A549 (cell line): ENCODE measurements at regions not wholly inside any gene's neighbourhood (a gene's known extent, or its start where the extent isn't known, plus 50 kb on each side); places are given as distances from the start of the nearest gene placed in this dataset.

ENCODE experiments used
- ATAC-seq, 2 experiments: fragments of 200-7000 bp in 1 of 2; fragments of >200 bp in 1 of 2; cut with Nextera tagmentation in 1 of 2; cut with Tn5 transposase in 1 of 2; 3 replicates each; pipeline versions ENCODE4 v1.8.0 to v1.9.1; 2018 to 2020; ENCODE audit warnings: mild to moderate bottlenecking in 1 of 2, moderate library complexity in 1 of 2
- CTCF ChIA-PET: fragments of 300-600 bp; sonication (Branson Sonifier 250); formaldehyde crosslinking; extraction: SDS; loops from one replicate; lab custom pipeline; 2021; ENCODE audit warnings: antibody characterized with exemption, inconsistent platforms; lab: Yijun Ruan, JAX
- POLR2A ChIA-PET: fragments of 350-600 bp; formaldehyde crosslinking; extraction: SDS; loops from one replicate; lab custom pipeline; 2021; ENCODE audit warnings: antibody characterized with exemption, inconsistent platforms; lab: Yijun Ruan, JAX
- DNase-seq, 2 experiments: peaks; one replicate each; pipeline versions ENCODE4 v3.0.0 to v3.0.0-alpha.2; 2011 to 2016; ENCODE audit warnings: low read depth in 1 of 2, low spot score in 1 of 2
- FAIRE-seq: peaks from 2 replicates; lab custom pipeline; 2011; peaks lifted over from hg19 to GRCh38; lab: Jason Lieb, UNC
- H3K27ac ChIP-seq, 2 experiments: fragments of >200 bp; sonication (Bioruptor Twin); formaldehyde crosslinking; 3 replicates each; pipeline ENCODE4 v1.5.1; 2016 to 2017
- H3K4me1 ChIP-seq: fragments of >200 bp; sonication (Bioruptor Twin); formaldehyde crosslinking; 3 replicates; pipeline ENCODE4 v1.6.1; 2016
- H3K4me2 ChIP-seq: fragments of >200 bp; sonication (Bioruptor Twin); formaldehyde crosslinking; 3 replicates; pipeline ENCODE4 v1.6.1; 2016
- H3K4me3 ChIP-seq: fragments of >200 bp; sonication (Bioruptor Twin); formaldehyde crosslinking; 3 replicates; pipeline ENCODE4 v1.5.1; 2016
- H3K9me3 ChIP-seq: fragments of >200 bp; sonication (Bioruptor Twin); formaldehyde crosslinking; 3 replicates; pipeline ENCODE4 v1.6.1; 2016
- ATOH8 ChIP-seq: fragments of 250-450 bp; sonication (Bioruptor Pico); IDR thresholded peaks from 2 replicates; pipeline ENCODE4 v1.5.0; 2020; ENCODE audit warnings: low read depth, mild to moderate bottlenecking, moderate library complexity
- BCL3 ChIP-seq: fragments of >200 bp; sonication (Bioruptor Twin); formaldehyde crosslinking; IDR thresholded peaks from 3 replicates; pipeline ENCODE4 v1.6.1; 2016
- CBX2 ChIP-seq: fragments of 200-600 bp; sonication (generic); IDR thresholded peaks from 2 replicates; pipeline ENCODE4 v1.6.1; 2016; ENCODE audit warnings: low read depth, mild to moderate bottlenecking, borderline replicate concordance
- EHF ChIP-seq: fragments of 250-450 bp; sonication (Bioruptor Pico); IDR thresholded peaks from 2 replicates; pipeline ENCODE4 v1.5.0; 2020; ENCODE audit warnings: mild to moderate bottlenecking
- ELK1 ChIP-seq: fragments of 150-350 bp; IDR thresholded peaks from 2 replicates; pipeline ENCODE4 v1.6.1; 2014; ENCODE audit warnings: low read depth, mild to moderate bottlenecking, low read length
- EP300 ChIP-seq, 2 experiments: fragments of >200 bp; sonication (Bioruptor Twin); formaldehyde crosslinking; IDR thresholded peaks; 2 replicates in 1 of 2; 3 replicates in 1 of 2; pipeline ENCODE4 v1.6.1; 2016 to 2017
- FOSL2 ChIP-seq, 2 experiments: fragments of 450-650 bp in 1 of 2; fragments of >200 bp in 1 of 2; sonication (Bioruptor Twin) in 1 of 2; formaldehyde crosslinking; IDR thresholded peaks; 2 replicates each; pipeline versions ENCODE4 v1.5.0 to v1.6.1; 2016 to 2020; ENCODE audit warnings: mild to moderate bottlenecking in 1 of 2, moderate library complexity in 1 of 2
- GATA3 ChIP-seq: IDR thresholded peaks from 2 replicates; pipeline ENCODE4 v1.6.1; 2012; ENCODE audit warnings: borderline replicate concordance
- HES2 ChIP-seq: fragments of >200 bp; sonication (Bioruptor Twin); formaldehyde crosslinking; IDR thresholded peaks from 2 replicates; pipeline ENCODE4 v1.6.1; 2016
- HEYL ChIP-seq: fragments of 250-450 bp; sonication (Bioruptor Pico); IDR thresholded peaks from 2 replicates; pipeline ENCODE4 v1.8.0; 2021; ENCODE audit warnings: mild to moderate bottlenecking, moderate library complexity
- HMGXB4 ChIP-seq: fragments of 250-450 bp; sonication (Bioruptor Pico); IDR thresholded peaks from 2 replicates; pipeline ENCODE4 v1.5.0; 2021; ENCODE audit warnings: mild to moderate bottlenecking, moderate library complexity, borderline replicate concordance
- HOXB13 ChIP-seq: fragments of 250-450 bp; sonication (Bioruptor Pico); IDR thresholded peaks from 2 replicates; pipeline ENCODE4 v1.5.0; 2020; ENCODE audit warnings: low read depth, mild to moderate bottlenecking, moderate library complexity
- JUN ChIP-seq, 2 experiments: fragments of >200 bp; sonication (Bioruptor Twin); formaldehyde crosslinking; IDR thresholded peaks; 2 replicates in 1 of 2; 3 replicates in 1 of 2; pipeline ENCODE4 v1.6.1; 2016 to 2017
- KDM1A ChIP-seq: fragments of 200-600 bp; sonication (generic); IDR thresholded peaks from 2 replicates; pipeline ENCODE4 v1.6.1; 2016; ENCODE audit warnings: low read depth, mild to moderate bottlenecking
- MAX ChIP-seq: IDR thresholded peaks from 2 replicates; pipeline ENCODE4 v1.6.1; 2012
- NFE2L2 ChIP-seq: fragments of 150-350 bp; conservative IDR thresholded peaks from 2 replicates; pipeline ENCODE4 v1.6.1; 2014; ENCODE audit warnings: low read length
- PBX3 ChIP-seq: IDR thresholded peaks from 2 replicates; pipeline ENCODE4 v1.6.1; 2012
- POLR2AphosphoS2 ChIP-seq: conservative IDR thresholded peaks from 2 replicates; pipeline ENCODE4 v1.6.1; 2012; ENCODE audit warnings: low read length, improper control_type of control experiment, inconsistent platforms
- RAD21 ChIP-seq, 2 experiments: fragments of >200 bp in 1 of 2; sonication (Bioruptor Twin) in 1 of 2; formaldehyde crosslinking in 1 of 2; IDR thresholded peaks in 1 of 2; conservative IDR thresholded peaks in 1 of 2; 2 replicates in 1 of 2; 3 replicates in 1 of 2; pipeline ENCODE4 v1.6.1; 2012 to 2018; ENCODE audit warnings: inconsistent platforms in 1 of 2
- RNF2 ChIP-seq: fragments of 200-600 bp; sonication (generic); IDR thresholded peaks from 2 replicates; pipeline ENCODE4 v1.6.1; 2016; ENCODE audit warnings: low read depth, mild to moderate bottlenecking, antibody characterized with exemption, moderate library complexity, borderline replicate concordance
- SMC3 ChIP-seq: fragments of >200 bp; sonication (Bioruptor Twin); formaldehyde crosslinking; IDR thresholded peaks from 3 replicates; pipeline ENCODE4 v1.6.1; 2018; ENCODE audit warnings: inconsistent platforms
- TFCP2L1 ChIP-seq: fragments of 250-450 bp; sonication (Bioruptor Pico); IDR thresholded peaks from 2 replicates; pipeline ENCODE4 v1.5.0; 2021; ENCODE audit warnings: mild to moderate bottlenecking
- USF2 ChIP-seq: fragments of 450-650 bp; IDR thresholded peaks from 2 replicates; pipeline ENCODE4 v1.6.1; 2014; ENCODE audit warnings: antibody characterized with exemption
- ZFP36 ChIP-seq: fragments of 450-650 bp; IDR thresholded peaks from 2 replicates; pipeline ENCODE4 v1.6.1; 2014; ENCODE audit warnings: borderline replicate concordance; ENCODE audit not compliant: partially characterized antibody
- ZNF302 ChIP-seq: fragments of 250-450 bp; sonication (Bioruptor Pico); IDR thresholded peaks from 2 replicates; pipeline ENCODE4 v1.9.0; 2021; ENCODE audit warnings: inconsistent platforms, mild to moderate bottlenecking, moderate library complexity
- WGBS: methylation state at CpG from one replicate; pipeline ENCODE4 v1.1.6; 2017; ENCODE audit errors: missing lambda C conversion rate; 5-methylcytosine and 5-hydroxymethylcytosine counted together

- no peak for ATAC-seq
- Histone ChIP-seq H3K4me1 (peaks cover 54% of the 10 kb centered on the region), H3K9me3 (no peaks in the 10 kb centered on the region), H3K4me2 (peak overlapping the region; percentile 32; the same call in 2 of the 3 replicates), H3K27ac (peak overlapping the region; percentile 15 to 58; a peak in 4 of 6 replicates), H3K4me3 (no peak overlapping the region)
- no peak for DNase-seq
- 36% methylated on average over 3 of the region's 3 CpGs for WGBS
- CTCF ChIA-PET, result no interaction called here
- POLR2A ChIA-PET, result no interaction called here
- FAIRE-seq, result no peak
- TF ChIP-seq JUN (IDR thresholded peaks at IDR 0.05) (no peak), RNF2 (no peak)
These were observed 374.4 kb upstream of the PRICKLE1 start for GRCh38 chr12:42963988-42964387.

- peak overlapping the region; percentile 67; the same call in 2 of the 3 replicates for H3K4me2 ChIP-seq
- ChIA-PET POLR2A (no interaction called here), CTCF (no interaction called here)
- WGBS, result 24% methylated on average over 2 of the region's 2 CpGs
- DNase-seq (no peak), FAIRE-seq (no peak), ATAC-seq (no peak)
- no peak overlapping the region for H3K4me3 ChIP-seq
- H3K9me3 ChIP-seq, result no peaks in the 10 kb centered on the region
- TF ChIP-seq GATA3 (no peak), PBX3 (no peak), KDM1A (no peak), ZNF302 (CRISPR knock-in tag) (no peak), SMC3 (no peak), USF2 (no peak), FOSL2 (IDR thresholded peaks at IDR 0.05) (no peak), FOSL2 (CRISPR knock-in tag; IDR thresholded peaks at IDR 0.05) (no peak), HOXB13 (CRISPR knock-in tag) (no peak; the same call in 1 of the 2 replicates), BCL3 (no peak), CBX2 (no peak), NFE2L2 (no peak), EHF (CRISPR knock-in tag) (no peak), MAX (no peak), ELK1 (no peak), HES2 (no peak), HEYL (no peak)
- peak overlapping the region; percentile 73 to 87 for H3K27ac ChIP-seq
- H3K4me1 ChIP-seq, result peaks cover 47% of the 10 kb centered on the region
These were observed 372.8 kb upstream of the PRICKLE1 start for GRCh38 chr12:42962384-42962783.

GRCh38 chr12:42961395-42961794 is 371.8 kb upstream of the PRICKLE1 start:
- H3K4me2 ChIP-seq, result peak overlapping the region; percentile 67
- ChIA-PET POLR2A (no interaction called here), CTCF (no interaction called here)
- DNase-seq (peak; percentile 44 to 90), ATAC-seq (peak; percentile 89 to 90), FAIRE-seq (peak; percentile 96)
- WGBS, result 10% methylated on average over 3 of the region's 3 CpGs
- H3K9me3 ChIP-seq, result no peaks in the 10 kb centered on the region
- H3K4me3 ChIP-seq, result no peak overlapping the region; the same call in 2 of the 3 replicates
- peak overlapping the region; percentile 73 to 87 for H3K27ac ChIP-seq
- peaks cover 47% of the 10 kb centered on the region for H3K4me1 ChIP-seq
- TF ChIP-seq POLR2AphosphoS2, result no peak
- TF ChIP-seq RAD21 (conservative IDR thresholded peaks at IDR 0.05 in 1 of 2, IDR thresholded peaks at IDR 0.05 in 1 of 2), result peak; percentile 26 to 53; a peak in 3 of 5 replicates
- TF ChIP-seq CBX2, result no peak
- no peak for TF ChIP-seq TFCP2L1 (CRISPR knock-in tag)
- peak; percentile 71 to 88; a peak in 4 of 5 replicates for TF ChIP-seq EP300 (IDR thresholded peaks at IDR 0.05)
- no peak for TF ChIP-seq NFE2L2
- peak; percentile 31; the same call in 1 of the 3 replicates for TF ChIP-seq SMC3
- no peak for TF ChIP-seq ELK1
- no peak for TF ChIP-seq ZFP36
- no peak for TF ChIP-seq HMGXB4 (CRISPR knock-in tag)
- no peak for TF ChIP-seq ATOH8 (CRISPR knock-in tag)
